ENCODE measurements at regions not wholly inside any gene's neighbourhood (a gene's known extent, or its start where the extent isn't known, plus 50 kb on each side); places are given as distances from the start of the nearest gene placed in this dataset.

- no peak for DNase-seq
- Mint-ChIP-seq H3K36me3 (ENCODE audit: low read depth) (no peaks in the 10 kb centered on the region), H3K4me3 (no peak overlapping the region), H3K27ac (no peak overlapping the region), H3K27me3 (ENCODE audit: low read depth, poor library complexity) (peaks cover 9% of the 10 kb centered on the region), H3K4me1 (peaks cover 34% of the 10 kb centered on the region), H3K9me3 (no peaks in the 10 kb centered on the region)
- TF ChIP-seq CTCF (IDR thresholded peaks at IDR 0.05) = no peak
Observed at GRCh38 chr2:67032076-67032475, 365.1 kb upstream of the ETAA1 start.

GRCh38 chr2:67036444-67036843, 360.7 kb upstream of the ETAA1 start:
- no peaks in the 10 kb centered on the region for H3K36me3 Mint-ChIP-seq (ENCODE audit: low read depth)
- peaks cover 20% of the 10 kb centered on the region for H3K27me3 Mint-ChIP-seq (ENCODE audit: low read depth, poor library complexity)
- DNase-seq = no peak
- H3K27ac Mint-ChIP-seq = peak overlapping the region; percentile 26
- no peaks in the 10 kb centered on the region for H3K9me3 Mint-ChIP-seq
- no peak for TF ChIP-seq CTCF (IDR thresholded peaks at IDR 0.05)
- H3K4me3 Mint-ChIP-seq = peak overlapping the region; percentile 7
- peaks cover 72% of the 10 kb centered on the region for H3K4me1 Mint-ChIP-seq

GRCh38 chr2:67037655-67038054, 359.5 kb upstream of the ETAA1 start:
- H3K27ac Mint-ChIP-seq = peak overlapping the region; percentile 83
- no peaks in the 10 kb centered on the region for H3K36me3 Mint-ChIP-seq (ENCODE audit: low read depth)
- peak; percentile 29 for DNase-seq
- H3K27me3 Mint-ChIP-seq (ENCODE audit: low read depth, poor library complexity) = peaks cover 16% of the 10 kb centered on the region
- peaks cover 72% of the 10 kb centered on the region for H3K4me1 Mint-ChIP-seq
- no peak overlapping the region for H3K4me3 Mint-ChIP-seq
- TF ChIP-seq CTCF (IDR thresholded peaks at IDR 0.05) = no peak
- H3K9me3 Mint-ChIP-seq = no peaks in the 10 kb centered on the region

GRCh38 chr2:67038195-67038594, 358.9 kb upstream of the ETAA1 start:
- H3K27ac Mint-ChIP-seq = peak overlapping the region; percentile 83
- peaks cover 72% of the 10 kb centered on the region for H3K4me1 Mint-ChIP-seq
- H3K4me3 Mint-ChIP-seq = no peak overlapping the region
- DNase-seq = peak; percentile 9
- no peaks in the 10 kb centered on the region for H3K9me3 Mint-ChIP-seq
- TF ChIP-seq CTCF (IDR thresholded peaks at IDR 0.05) = no peak
- peaks cover 18% of the 10 kb centered on the region for H3K27me3 Mint-ChIP-seq (ENCODE audit: low read depth, poor library complexity)
- no peaks in the 10 kb centered on the region for H3K36me3 Mint-ChIP-seq (ENCODE audit: low read depth)

- Mint-ChIP-seq H3K4me3 (no peak overlapping the region), H3K36me3 (ENCODE audit: low read depth) (no peaks in the 10 kb centered on the region), H3K4me1 (peaks cover 64% of the 10 kb centered on the region), H3K27ac (no peak overlapping the region), H3K9me3 (no peaks in the 10 kb centered on the region), H3K27me3 (ENCODE audit: low read depth, poor library complexity) (peaks cover 23% of the 10 kb centered on the region)
- DNase-seq = no peak
- TF ChIP-seq CTCF (IDR thresholded peaks at IDR 0.05) = no peak
Observed at GRCh38 chr2:67039058-67039457, 358.1 kb upstream of the ETAA1 start.

GRCh38 chr2:67039517-67040103, 357.5 kb upstream of the ETAA1 start:
- Mint-ChIP-seq H3K36me3 (ENCODE audit: low read depth) (no peaks in the 10 kb centered on the region), H3K9me3 (no peaks in the 10 kb centered on the region), H3K4me1 (peaks cover 59% of the 10 kb centered on the region), H3K27me3 (ENCODE audit: low read depth, poor library complexity) (peaks cover 23% of the 10 kb centered on the region), H3K4me3 (no peak overlapping the region), H3K27ac (no peak overlapping the region)
- TF ChIP-seq CTCF (IDR thresholded peaks at IDR 0.05) = no peak
- DNase-seq = no peak

Data from nephron progenitor cell (in vitro differentiated cells).